ENCODE measurements at regions not wholly inside any gene's neighbourhood (a gene's known extent, or its start where the extent isn't known, plus 50 kb on each side); places are given as distances from the start of the nearest gene placed in this dataset.
A peak's percentile ranks its signal among the peaks of the same experiment; 100 is the strongest.

GRCh38 chr1:199549421-199549820 lies 478.1 kb upstream of the NR5A2 start:
- no peaks in the 10 kb centered on the region for H3K4me1 ChIP-seq
- no peak overlapping the region for H3K4me3 ChIP-seq
- ATAC-seq (no peak), DNase-seq (no peak), FAIRE-seq (no peak)
- TF ChIP-seq, protein P1, sequence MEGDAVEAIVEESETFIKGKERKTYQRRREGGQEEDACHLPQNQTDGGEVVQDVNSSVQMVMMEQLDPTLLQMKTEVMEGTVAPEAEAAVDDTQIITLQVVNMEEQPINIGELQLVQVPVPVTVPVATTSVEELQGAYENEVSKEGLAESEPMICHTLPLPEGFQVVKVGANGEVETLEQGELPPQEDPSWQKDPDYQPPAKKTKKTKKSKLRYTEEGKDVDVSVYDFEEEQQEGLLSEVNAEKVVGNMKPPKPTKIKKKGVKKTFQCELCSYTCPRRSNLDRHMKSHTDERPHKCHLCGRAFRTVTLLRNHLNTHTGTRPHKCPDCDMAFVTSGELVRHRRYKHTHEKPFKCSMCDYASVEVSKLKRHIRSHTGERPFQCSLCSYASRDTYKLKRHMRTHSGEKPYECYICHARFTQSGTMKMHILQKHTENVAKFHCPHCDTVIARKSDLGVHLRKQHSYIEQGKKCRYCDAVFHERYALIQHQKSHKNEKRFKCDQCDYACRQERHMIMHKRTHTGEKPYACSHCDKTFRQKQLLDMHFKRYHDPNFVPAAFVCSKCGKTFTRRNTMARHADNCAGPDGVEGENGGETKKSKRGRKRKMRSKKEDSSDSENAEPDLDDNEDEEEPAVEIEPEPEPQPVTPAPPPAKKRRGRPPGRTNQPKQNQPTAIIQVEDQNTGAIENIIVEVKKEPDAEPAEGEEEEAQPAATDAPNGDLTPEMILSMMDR (IDR thresholded peaks at IDR 0.05) = no peak
- H3K27me3 ChIP-seq = no peaks in the 10 kb centered on the region
- WGBS, 2 donors = 49 to 59% methylated on average over 2 of the region's 2 CpGs
- no peak overlapping the region for H3K27ac ChIP-seq
- no peaks in the 10 kb centered on the region for H3K9me3 ChIP-seq
- intact Hi-C loops (cut with DNase I) = no loop called here
- H3K36me3 ChIP-seq = no peaks in the 10 kb centered on the region

DNA sequence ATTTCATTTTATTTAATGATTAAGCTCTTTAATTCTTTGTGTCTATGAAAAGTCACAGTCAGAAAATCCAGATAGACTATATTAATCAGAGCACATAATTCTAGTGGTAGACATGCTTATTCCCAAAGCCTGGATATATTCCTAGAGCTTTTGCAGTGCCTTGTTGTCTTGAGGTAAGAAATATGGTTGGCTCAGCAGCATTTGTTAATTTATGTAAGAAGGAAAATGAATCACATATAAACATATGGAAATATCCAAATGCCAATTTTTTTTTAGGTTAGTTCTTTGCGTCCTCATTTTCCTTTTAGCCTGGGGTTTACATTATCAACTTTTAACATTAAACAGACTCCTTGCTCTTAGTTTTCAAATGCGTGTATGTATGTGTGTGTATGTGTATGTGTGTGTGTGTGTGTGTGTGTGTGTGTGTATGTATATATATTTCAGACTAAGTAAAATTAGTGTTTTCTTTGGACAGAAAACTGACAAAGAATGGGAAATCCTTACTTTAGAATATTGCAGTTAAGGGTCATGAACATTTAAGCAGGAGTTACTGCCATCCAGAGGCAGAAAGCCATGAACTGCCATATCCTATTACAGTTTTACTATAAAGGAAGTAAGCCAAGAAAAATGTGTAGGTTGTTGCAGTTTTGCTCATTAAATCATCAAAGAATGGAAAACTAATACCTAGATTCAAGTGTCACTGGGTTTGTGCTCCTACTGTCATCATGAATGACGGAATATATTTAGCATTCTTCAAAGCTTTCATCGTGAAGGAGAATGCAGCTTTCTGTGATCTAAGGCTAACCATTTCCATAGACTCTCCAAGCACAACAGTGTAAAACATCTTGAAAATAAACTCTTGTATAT lies 477.1 kb upstream of the NR5A2 start:
- intact Hi-C loops (cut with DNase I) = no loop called here
- Histone ChIP-seq H3K4me1 (no peaks in the 10 kb centered on the region), H3K27me3 (no peaks in the 10 kb centered on the region), H3K9me3 (no peaks in the 10 kb centered on the region), H3K4me3 (no peak overlapping the region), H3K27ac (no peak overlapping the region), H3K36me3 (no peaks in the 10 kb centered on the region)
- ATAC-seq = no peak
- no peak for FAIRE-seq
- WGBS, 2 donors = 66 to 76% methylated on average over 4 of the region's 4 CpGs
- DNase-seq = no peak
- TF ChIP-seq, protein P1 (IDR thresholded peaks at IDR 0.05) = no peak

GRCh38 chr1:199551967-199552565 lies 475.4 kb upstream of the NR5A2 start:
- Histone ChIP-seq H3K27me3 (no peaks in the 10 kb centered on the region), H3K9me3 (no peaks in the 10 kb centered on the region), H3K27ac (no peak overlapping the region), H3K36me3 (no peaks in the 10 kb centered on the region), H3K4me3 (no peak overlapping the region), H3K4me1 (no peaks in the 10 kb centered on the region)
- WGBS, 2 donors = 37 to 38% methylated on average over 4 of the region's 4 CpGs
- FAIRE-seq (peak; percentile 45), DNase-seq (peak in 2 of 6 donors; percentile 19 to 36), ATAC-seq (peak in 3 of 4 donors; percentile 60 to 64 (median 62))
- intact Hi-C loops (cut with DNase I) = no loop called here
- TF ChIP-seq, protein P1 (IDR thresholded peaks at IDR 0.05) = peak in 3 of 4 donors; percentile 44 to 54 (median 51)

DNA sequence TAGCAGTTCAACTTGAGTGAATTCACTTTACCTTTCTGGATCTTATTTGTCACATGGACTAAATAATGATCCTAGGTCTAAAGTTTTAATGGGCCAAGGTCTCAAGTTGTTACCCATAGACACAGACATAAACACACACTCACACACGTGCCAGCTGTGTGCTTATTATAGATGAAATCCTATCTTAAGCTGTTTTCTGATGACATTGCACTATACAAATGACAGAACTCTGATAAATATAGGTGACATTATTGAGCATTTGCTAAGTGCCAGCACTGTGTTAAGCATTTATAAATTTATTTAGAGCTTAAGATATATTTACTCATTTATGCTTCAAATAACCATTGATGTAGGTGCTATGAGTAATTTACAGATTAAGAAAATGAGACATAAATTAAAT lies 474.4 kb upstream of the NR5A2 start:
- TF ChIP-seq, protein P1 (IDR thresholded peaks at IDR 0.05) = no peak
- 44 to 50% methylated on average over 1 of the region's 1 CpG for WGBS, 2 donors
- FAIRE-seq = no peak
- no peak for ATAC-seq
- H3K4me3 ChIP-seq = no peak overlapping the region
- H3K27me3 ChIP-seq = no peaks in the 10 kb centered on the region
- no peaks in the 10 kb centered on the region for H3K36me3 ChIP-seq
- no peak overlapping the region for H3K27ac ChIP-seq
- no peaks in the 10 kb centered on the region for H3K4me1 ChIP-seq
- no peak for DNase-seq
- no peaks in the 10 kb centered on the region for H3K9me3 ChIP-seq
- intact Hi-C loops (cut with DNase I) = no loop called here

- intact Hi-C loops (cut with DNase I) = no loop called here
- no peak for ATAC-seq
- DNase-seq = no peak
- TF ChIP-seq, protein P1 (IDR thresholded peaks at IDR 0.05) = no peak
- Histone ChIP-seq H3K4me3 (no peak overlapping the region), H3K4me1 (no peaks in the 10 kb centered on the region), H3K27ac (no peak overlapping the region), H3K36me3 (no peaks in the 10 kb centered on the region), H3K9me3 (no peaks in the 10 kb centered on the region), H3K27me3 (no peaks in the 10 kb centered on the region)
- 48 to 53% methylated on average over 2 of the region's 2 CpGs for WGBS, 2 donors
- no peak for FAIRE-seq
These were observed 466.2 kb upstream of the NR5A2 start for GRCh38 chr1:199561334-199561733.
